SK-MEL-5 (cell line): ENCODE measurements at regions not wholly inside any gene's neighbourhood (a gene's known extent, or its start where the extent isn't known, plus 50 kb on each side); places are given as distances from the start of the nearest gene placed in this dataset.

Source experiments
- DNase-seq: peaks from one replicate; pipeline ENCODE4 v3.0.0-alpha.2; 2016; ENCODE audit warnings: low read depth, low spot score
- in situ Hi-C: cut with HindIII; loops from 2 replicates; pipeline ENCODE4 v1.10.0; 2016; ENCODE audit warnings: low sequenced_read_pairs, high pct_unique_total_duplicates, low pct_unique_long_range_greater_than_20kb

DNA sequence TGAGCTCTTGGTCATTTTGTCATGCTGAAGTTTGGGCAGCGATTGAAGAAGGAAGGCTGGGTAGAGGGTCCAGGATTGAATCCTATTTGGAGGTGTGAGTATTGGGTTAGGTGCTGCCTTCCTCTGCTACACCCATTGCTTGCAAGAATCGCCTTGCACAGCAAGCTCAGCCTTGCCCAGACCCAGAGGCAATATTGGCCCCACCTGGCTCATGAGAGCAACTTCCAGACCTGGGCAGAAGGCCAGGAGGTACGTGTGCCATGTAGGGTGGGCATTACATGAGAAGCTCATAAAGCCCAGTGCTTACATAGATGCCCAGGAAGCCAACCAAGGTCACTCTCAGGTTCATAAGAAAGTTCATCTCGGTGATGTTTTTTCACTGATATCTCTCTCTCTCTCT is 718.0 kb downstream of the EFNB2 start:
- in situ Hi-C loops, result no loop called here

DNA sequence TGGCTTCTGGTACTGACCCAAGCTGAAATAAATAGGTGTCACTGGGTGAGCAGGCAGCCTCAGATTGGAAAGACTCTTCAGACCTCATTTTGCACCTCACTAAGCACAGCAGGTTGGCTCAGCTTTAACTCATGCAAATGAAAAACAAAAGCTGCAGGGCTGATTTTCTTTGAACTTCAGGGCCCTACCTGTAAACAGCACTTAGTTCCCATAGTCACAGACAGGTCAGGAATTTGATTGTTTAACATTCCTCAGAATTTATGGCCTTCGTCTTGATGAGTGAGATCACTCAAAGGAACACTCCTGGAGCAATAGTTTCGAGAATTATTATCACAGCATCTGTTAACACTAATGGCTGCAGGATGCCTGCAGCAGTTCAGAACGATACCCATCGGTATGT is 718.5 kb downstream of the EFNB2 start:
- in situ Hi-C loops, result no loop called here
- DNase-seq, result no peak

More for the DNA sequence above, 718.0 kb downstream of the EFNB2 start:
- no peak for DNase-seq

DNA sequence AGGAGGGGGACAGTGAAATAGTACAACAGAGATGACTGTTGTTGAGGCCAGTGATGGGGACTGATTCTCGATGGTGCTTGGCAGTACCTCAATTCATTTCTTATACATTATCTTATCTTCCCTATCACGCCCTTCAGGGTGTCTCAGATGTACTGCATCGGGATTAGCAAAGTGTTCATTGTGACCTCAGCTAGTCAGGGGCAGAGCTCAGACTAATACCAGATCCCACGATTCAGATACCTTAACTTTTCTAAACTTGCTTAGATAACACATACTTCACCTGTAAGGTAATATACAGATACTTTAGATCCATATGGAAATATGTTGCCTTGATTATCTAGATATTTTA is 720.6 kb downstream of the EFNB2 start:
- in situ Hi-C loops, result no loop called here

GRCh38 chr13:105814219-105814901 is 721.1 kb downstream of the EFNB2 start:
- in situ Hi-C loops, result no loop called here
- no peak for DNase-seq

More for the DNA sequence above, 720.6 kb downstream of the EFNB2 start:
- DNase-seq, result no peak

DNA sequence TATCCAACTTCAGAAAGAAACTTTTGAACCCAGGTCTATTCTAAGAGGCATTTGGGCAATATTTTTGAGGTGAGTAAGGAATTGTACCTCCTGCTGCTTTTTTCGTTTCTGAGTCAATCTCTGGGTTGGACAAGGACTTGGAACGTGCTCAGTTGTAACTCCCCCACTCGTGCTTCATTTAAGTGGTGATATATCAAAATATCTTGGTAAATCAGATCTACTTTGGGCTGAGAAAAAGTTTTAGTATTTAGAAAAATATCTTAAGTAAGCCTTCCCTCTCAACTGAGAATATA is 728.9 kb downstream of the EFNB2 start:
- no peak for DNase-seq
- in situ Hi-C loops, result no loop called here

DNA sequence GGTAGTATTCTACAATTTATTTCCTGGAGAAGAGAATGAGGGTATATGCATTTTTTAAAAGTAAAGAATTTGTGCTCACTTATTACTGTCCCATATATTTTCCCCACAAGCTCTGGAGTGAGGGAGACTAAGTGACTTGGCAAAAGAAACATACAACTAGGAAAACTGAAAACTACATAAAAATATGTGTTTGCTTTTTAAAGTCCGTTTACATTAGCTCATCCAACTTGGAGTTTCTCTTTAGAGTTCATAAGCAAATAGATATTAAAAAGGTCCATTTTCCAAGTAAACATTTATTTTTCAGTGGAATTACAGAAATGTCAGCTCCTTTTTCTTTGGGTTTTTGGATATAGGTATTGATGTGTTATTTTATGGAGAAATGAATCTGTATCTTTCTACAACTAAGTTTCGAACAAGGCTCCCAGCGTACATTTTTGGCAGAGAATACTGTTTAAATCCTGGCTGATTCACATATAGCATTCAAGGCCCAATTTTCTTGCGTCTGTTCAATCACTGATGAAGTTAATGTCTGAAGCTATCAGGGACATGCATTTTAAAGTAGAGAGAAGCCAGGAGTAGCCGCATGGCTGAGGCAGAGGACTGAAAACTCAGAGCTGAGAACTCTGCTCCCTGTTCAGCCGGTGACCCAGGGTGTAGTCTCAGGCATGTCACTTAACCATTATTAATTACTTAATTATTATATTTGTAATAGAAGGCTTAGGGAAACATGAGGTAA is 729.4 kb downstream of the EFNB2 start:
- no peak for DNase-seq
- in situ Hi-C loops, result no loop called here

DNA sequence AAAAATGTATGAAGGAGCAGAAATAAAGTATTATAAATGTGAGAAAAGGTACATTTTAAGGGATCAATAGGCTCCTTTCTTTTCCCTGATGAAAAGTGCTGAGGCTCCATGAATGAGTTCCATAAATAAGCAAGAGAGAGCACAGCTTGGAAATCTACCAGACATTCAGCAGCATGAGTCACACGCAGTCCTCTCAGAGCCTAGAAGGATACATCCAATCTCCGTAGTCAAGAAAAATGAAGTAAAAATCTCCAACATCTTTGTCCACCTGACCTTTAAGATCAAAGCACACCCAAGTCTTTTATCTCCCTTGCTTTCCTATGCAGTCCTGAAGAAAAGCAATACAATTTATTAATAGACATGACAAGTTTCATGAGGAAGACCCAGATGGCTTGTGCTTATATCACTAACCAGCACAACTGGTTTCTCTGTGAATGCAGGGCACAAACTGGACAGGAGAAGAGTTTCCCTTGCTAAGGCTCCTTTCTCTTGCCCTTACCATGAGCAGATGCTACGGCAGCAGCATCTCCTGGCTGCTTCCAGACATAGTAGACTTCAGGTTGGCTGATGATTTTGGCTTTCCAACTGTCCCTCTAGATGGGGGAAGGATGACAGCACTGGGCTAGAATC is 730.8 kb downstream of the EFNB2 start:
- no peak for DNase-seq
- in situ Hi-C loops, result no loop called here

DNA sequence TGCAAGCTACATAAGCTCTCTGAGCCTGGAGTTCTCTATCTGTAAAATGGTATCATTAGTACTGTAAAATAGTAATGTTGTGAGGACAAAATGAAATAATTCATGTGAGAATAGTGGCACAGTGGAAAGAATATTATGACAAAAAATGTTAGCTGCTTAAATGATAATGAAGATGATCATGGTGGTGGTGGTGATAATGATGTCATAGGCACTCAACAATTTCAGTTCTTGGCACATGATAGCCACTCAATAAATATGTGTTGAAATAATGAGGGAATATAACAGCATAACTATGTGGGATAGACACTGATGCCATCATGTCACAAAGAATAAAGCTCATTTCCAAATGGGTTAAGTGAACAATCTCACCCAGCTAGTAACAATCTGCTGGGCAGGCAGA is 736.3 kb downstream of the EFNB2 start:
- in situ Hi-C loops, result no loop called here

GRCh38 chr13:105798541-105798940 is 736.9 kb downstream of the EFNB2 start:
- no peak for DNase-seq
- in situ Hi-C loops, result no loop called here

More for the DNA sequence above, 736.3 kb downstream of the EFNB2 start:
- no peak for DNase-seq

GRCh38 chr13:105796081-105796480 is 739.4 kb downstream of the EFNB2 start:
- no peak for DNase-seq
- in situ Hi-C loops, result no loop called here

GRCh38 chr13:105790923-105791322 is 744.5 kb downstream of the EFNB2 start:
- DNase-seq, result no peak
- in situ Hi-C loops, result no loop called here

- no peak for DNase-seq
- in situ Hi-C loops, result no loop called here
These were observed 746.9 kb downstream of the EFNB2 start for GRCh38 chr13:105788530-105788929.

DNA sequence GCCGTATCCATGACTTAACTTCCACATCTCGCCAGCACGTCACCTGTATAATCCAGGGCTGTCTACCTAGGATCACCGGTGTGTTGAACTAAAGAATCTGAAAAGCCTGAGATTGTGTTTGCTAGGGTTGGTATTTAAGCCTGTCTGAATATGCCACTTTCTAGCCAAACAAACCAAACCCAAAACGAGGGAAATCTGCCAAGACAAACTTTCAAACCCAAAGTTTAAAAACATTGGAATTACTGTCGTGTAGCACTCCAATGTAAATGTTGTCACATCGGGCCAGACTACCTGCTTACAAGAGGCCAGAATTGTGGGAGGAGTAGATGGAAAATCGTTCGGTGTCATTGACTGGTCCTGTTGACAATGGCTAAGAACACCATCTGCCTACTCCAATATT is 747.8 kb downstream of the EFNB2 start:
- in situ Hi-C loops, result no loop called here
- no peak for DNase-seq

DNA sequence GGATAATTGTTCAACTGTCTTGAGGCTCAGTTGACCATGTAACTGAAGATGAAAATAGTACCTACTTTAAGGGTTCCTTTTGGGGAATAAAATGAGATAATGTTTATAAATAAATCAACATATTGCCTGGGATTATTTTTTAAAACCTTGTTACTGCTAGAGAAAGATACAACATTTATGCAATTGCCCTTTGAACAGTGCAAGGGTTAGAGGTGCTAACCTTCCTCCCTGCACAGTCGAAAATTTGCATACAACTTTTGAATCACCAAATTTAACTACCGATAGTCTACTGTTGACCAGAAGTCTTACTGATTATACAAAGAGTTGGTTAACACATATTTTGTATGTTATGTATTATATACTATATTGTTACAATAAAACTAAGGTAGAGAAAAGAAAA is 750.0 kb downstream of the EFNB2 start:
- DNase-seq, result no peak
- in situ Hi-C loops, result no loop called here

GRCh38 chr13:105783261-105783660 is 752.2 kb downstream of the EFNB2 start:
- no peak for DNase-seq
- in situ Hi-C loops, result no loop called here

DNA sequence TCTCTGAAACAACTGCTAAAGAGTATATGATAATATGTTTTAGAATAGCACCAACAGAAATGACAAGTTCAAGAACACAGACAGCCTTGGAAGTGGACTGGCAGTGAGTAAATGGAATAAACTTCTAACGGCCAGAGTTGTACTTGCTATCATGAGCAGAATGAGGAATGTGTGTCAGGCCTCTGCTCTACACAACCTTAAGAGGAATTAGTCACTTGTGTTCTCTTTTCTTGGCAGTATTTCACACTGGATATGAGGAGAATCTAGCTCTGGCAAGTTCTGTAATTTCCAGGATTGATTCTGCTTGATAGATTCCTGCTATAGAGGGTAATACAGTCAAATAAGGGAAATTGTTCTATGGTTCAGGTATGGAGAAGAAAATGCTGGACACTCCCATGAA is 757.3 kb downstream of the EFNB2 start:
- in situ Hi-C loops, result no loop called here
- no peak for DNase-seq

- no peak for DNase-seq
- in situ Hi-C loops, result no loop called here
These were observed 760.6 kb downstream of the EFNB2 start for GRCh38 chr13:105774739-105775460.

- in situ Hi-C loops, result no loop called here
- peak; percentile 11 for DNase-seq
These were observed 761.5 kb downstream of the EFNB2 start for GRCh38 chr13:105773863-105774538.
